Erythroblast (primary cell): ENCODE measurements at regions not wholly inside any gene's neighbourhood (a gene's known extent, or its start where the extent isn't known, plus 50 kb on each side); places are given as distances from the start of the nearest gene placed in this dataset.

ENCODE experiments used
- GATA1 ChIP-seq: IDR thresholded peaks from 2 replicates; pipeline ENCODE4 v1.6.1; 2011; ENCODE audit warnings: low read depth, mild to moderate bottlenecking, control low read depth, low read length, moderate library complexity
- POLR2A ChIP-seq: IDR thresholded peaks from 2 replicates; pipeline ENCODE4 v1.6.1; 2011; ENCODE audit warnings: mild to moderate bottlenecking, low read length

GRCh38 chr6:78552435-78552834, 314.9 kb upstream of the IRAK1BP1 start:
- TF ChIP-seq POLR2A (no peak), GATA1 (no peak)
